Stomach (tissue), 4 donors: ENCODE measurements at regions not wholly inside any gene's neighbourhood (a gene's known extent, or its start where the extent isn't known, plus 50 kb on each side); places are given as distances from the start of the nearest gene placed in this dataset.

Source experiments
- POLR2A ChIP-seq, 4 donors: fragments of 450-650 bp; IDR thresholded peaks; one replicate each; pipeline ENCODE4 v1.6.1; 2016; ENCODE audit warnings: antibody characterized with exemption in 4 of 4, control low read depth in 2 of 4, mild to moderate bottlenecking in 1 of 4, moderate library complexity in 1 of 4
- POLR2AphosphoS5 ChIP-seq, 3 donors: sonication (generic); formaldehyde crosslinking; IDR thresholded peaks; one replicate each; pipeline ENCODE4 v1.6.1; 2016; ENCODE audit warnings: antibody characterized with exemption in 3 of 3
- TF ChIP-seq, protein P1 (sequence below), 7 experiments: fragments of 450-650 bp in 4 of 7; fragments of 200-600 bp in 3 of 7; sonication (generic) in 3 of 7; IDR thresholded peaks; one replicate each; pipeline ENCODE4 v1.5.1; 2016 to 2019; ENCODE audit warnings: antibody characterized with exemption in 7 of 7, control low read depth in 2 of 7, mild to moderate bottlenecking in 1 of 7

DNA sequence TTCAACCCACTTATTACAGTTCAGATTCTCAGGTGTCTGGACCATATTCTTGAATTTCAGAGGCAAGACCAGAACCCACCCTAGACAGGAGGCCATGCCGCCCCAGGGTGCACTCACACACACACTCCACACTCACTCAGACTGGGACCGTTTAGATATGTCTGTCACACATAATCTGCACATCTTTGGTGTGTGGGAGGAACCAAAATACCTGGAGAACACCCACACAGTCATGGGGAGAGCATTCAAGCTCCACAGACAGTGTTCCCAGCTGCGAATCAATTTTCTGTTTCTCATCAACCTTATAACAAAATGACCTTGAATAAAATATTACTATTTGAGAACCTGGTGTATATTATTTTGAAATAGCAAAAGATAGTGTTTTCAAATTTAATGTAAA lies 2353.0 kb downstream of the PCDH9 start:
- TF ChIP-seq, protein P1, sequence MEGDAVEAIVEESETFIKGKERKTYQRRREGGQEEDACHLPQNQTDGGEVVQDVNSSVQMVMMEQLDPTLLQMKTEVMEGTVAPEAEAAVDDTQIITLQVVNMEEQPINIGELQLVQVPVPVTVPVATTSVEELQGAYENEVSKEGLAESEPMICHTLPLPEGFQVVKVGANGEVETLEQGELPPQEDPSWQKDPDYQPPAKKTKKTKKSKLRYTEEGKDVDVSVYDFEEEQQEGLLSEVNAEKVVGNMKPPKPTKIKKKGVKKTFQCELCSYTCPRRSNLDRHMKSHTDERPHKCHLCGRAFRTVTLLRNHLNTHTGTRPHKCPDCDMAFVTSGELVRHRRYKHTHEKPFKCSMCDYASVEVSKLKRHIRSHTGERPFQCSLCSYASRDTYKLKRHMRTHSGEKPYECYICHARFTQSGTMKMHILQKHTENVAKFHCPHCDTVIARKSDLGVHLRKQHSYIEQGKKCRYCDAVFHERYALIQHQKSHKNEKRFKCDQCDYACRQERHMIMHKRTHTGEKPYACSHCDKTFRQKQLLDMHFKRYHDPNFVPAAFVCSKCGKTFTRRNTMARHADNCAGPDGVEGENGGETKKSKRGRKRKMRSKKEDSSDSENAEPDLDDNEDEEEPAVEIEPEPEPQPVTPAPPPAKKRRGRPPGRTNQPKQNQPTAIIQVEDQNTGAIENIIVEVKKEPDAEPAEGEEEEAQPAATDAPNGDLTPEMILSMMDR (IDR thresholded peaks at IDR 0.05): no peak
- TF ChIP-seq POLR2AphosphoS5 (IDR thresholded peaks at IDR 0.05) (no peak), POLR2A (IDR thresholded peaks at IDR 0.05) (no peak)
